Keratinocyte (primary cell): ENCODE measurements at regions not wholly inside any gene's neighbourhood (a gene's known extent, or its start where the extent isn't known, plus 50 kb on each side); places are given as distances from the start of the nearest gene placed in this dataset.

Experiments used
- DNase-seq: peaks from one replicate; pipeline ENCODE4 v3.0.0-alpha.2; 2011; ENCODE audit warnings: low read depth, missing footprints, low spot score
- FAIRE-seq: peaks from 2 replicates; lab custom pipeline; 2011; peaks lifted over from hg19 to GRCh38; lab: Jason Lieb, UNC
- H2AFZ ChIP-seq: 2 replicates; pipeline ENCODE4 v1.6.0; 2012; ENCODE audit warnings: low read length, control low read depth, inconsistent platforms; ENCODE audit not compliant: control insufficient read depth
- H3K27ac ChIP-seq: 2 replicates; pipeline ENCODE4 v1.5.1; 2011; ENCODE audit warnings: low read length; ENCODE audit not compliant: control insufficient read depth, insufficient read depth
- H3K27me3 ChIP-seq: 3 replicates; pipeline ENCODE4 v1.6.0; 2011; ENCODE audit warnings: low read length; ENCODE audit not compliant: control insufficient read depth, insufficient read depth; ENCODE audit errors: extremely low read depth
- H3K36me3 ChIP-seq, 2 experiments: 2 replicates in 1 of 2; 3 replicates in 1 of 2; pipeline ENCODE4 v1.5.1; 2011; ENCODE audit warnings: low read length in 2 of 2, mild to moderate bottlenecking in 1 of 2; ENCODE audit not compliant: control insufficient read depth in 2 of 2, insufficient read depth in 2 of 2; ENCODE audit errors: extremely low read depth in 1 of 2
- H3K4me1 ChIP-seq: 3 replicates; pipeline ENCODE4 v1.5.1; 2011; ENCODE audit warnings: low read length; ENCODE audit not compliant: control insufficient read depth, insufficient read depth; ENCODE audit errors: extremely low read depth
- H3K4me2 ChIP-seq: 3 replicates; pipeline ENCODE4 v1.6.0; 2011; ENCODE audit warnings: low read depth, low read length; ENCODE audit not compliant: control insufficient read depth, insufficient read depth; ENCODE audit errors: extremely low read depth
- H3K4me3 ChIP-seq, 3 experiments: fragments of 200-600 bp in 1 of 3; sonication (generic) in 1 of 3; 2 replicates in 2 of 3; 3 replicates in 1 of 3; pipeline ENCODE4 v1.5.1; 2011 to 2016; ENCODE audit warnings: low read length in 3 of 3, mild to moderate bottlenecking in 3 of 3, control low read depth in 2 of 3, inconsistent platforms in 1 of 3, low read depth in 1 of 3, mixed read lengths in 1 of 3, mixed run types in 1 of 3, moderate library complexity in 1 of 3; ENCODE audit not compliant: control insufficient read depth in 2 of 3, insufficient read depth in 2 of 3; ENCODE audit errors: extremely low read depth in 1 of 3
- H3K79me2 ChIP-seq: 2 replicates; pipeline ENCODE4 v1.6.0; 2012; ENCODE audit warnings: low read length; ENCODE audit not compliant: control insufficient read depth, insufficient read depth
- H3K9ac ChIP-seq: 3 replicates; pipeline ENCODE4 v1.6.0; 2011; ENCODE audit warnings: low read length; ENCODE audit not compliant: control insufficient read depth, insufficient read depth; ENCODE audit errors: extremely low read depth
- H3K9me1 ChIP-seq: 3 replicates; pipeline ENCODE4 v1.6.0; 2011; ENCODE audit warnings: low read length; ENCODE audit not compliant: control insufficient read depth, insufficient read depth; ENCODE audit errors: extremely low read depth
- H3K9me3 ChIP-seq: 2 replicates; pipeline ENCODE4 v1.5.1; 2012; ENCODE audit warnings: low read depth, low read length; ENCODE audit not compliant: control insufficient read depth
- H4K20me1 ChIP-seq: 3 replicates; pipeline ENCODE4 v1.6.0; 2011; ENCODE audit warnings: low read length; ENCODE audit not compliant: control insufficient read depth, insufficient read depth; ENCODE audit errors: extremely low read depth
- EZH2 ChIP-seq: IDR thresholded peaks from one replicate; pipeline ENCODE4 v1.6.1; 2012; ENCODE audit warnings: inconsistent platforms, mild to moderate bottlenecking, low read length, moderate library complexity
- dilution Hi-C: fragments of 300-500 bp; cut with MboI; formaldehyde crosslinking; loops from one replicate; pipeline ENCODE4 v1.7.0; 2020; ENCODE audit warnings: low sequenced_read_pairs; ENCODE audit not compliant: extremely low pct_ligation_motif_present
- TF ChIP-seq, protein P1 (sequence below), 3 experiments: IDR thresholded peaks in 1 of 3; conservative IDR thresholded peaks in 1 of 3; optimal IDR thresholded peaks in 1 of 3; 2 replicates in 2 of 3; 3 replicates in 1 of 3; pipeline versions ENCODE3 to v1.5.1; 2011; ENCODE audit warnings: low read length in 3 of 3, mild to moderate bottlenecking in 3 of 3, moderate library complexity in 2 of 3, control low read depth in 1 of 3, inconsistent platforms in 1 of 3; ENCODE audit not compliant: insufficient read depth in 2 of 3; ENCODE audit errors: extremely low read depth in 1 of 3

DNA sequence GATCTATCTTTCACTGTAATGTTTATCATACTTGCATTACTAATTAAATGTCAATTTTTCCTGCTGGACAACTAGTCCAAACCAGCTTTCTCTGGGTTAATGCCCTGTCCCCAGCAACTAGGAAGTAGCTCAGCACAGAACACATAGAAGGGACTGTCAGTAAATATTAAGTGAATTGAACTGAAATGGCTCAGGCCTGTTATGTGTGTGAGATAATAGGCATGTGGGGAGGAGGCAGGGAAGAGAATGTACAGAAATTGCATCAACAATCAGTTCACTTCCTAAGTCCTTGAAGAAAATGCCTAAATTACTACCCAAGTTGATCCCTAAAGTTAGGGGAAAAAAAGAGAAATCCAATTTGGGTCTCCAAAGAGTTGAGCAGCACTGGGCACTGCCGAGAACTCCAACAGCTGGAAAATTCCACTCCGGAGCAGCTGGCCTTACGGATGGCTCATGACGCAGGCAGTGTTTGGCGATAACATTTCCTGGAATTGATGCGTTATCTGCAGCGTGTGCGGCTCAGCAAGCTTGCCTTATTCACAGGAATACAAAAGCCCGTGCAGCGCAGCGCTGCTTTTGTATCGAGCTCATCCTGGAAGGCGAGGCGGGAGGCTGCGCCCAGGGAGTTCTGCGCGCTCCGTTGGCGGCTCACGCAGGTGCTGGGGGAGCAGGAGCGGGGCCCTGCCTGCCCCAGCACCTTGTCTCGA is 297.3 kb upstream of the LCORL start:
- H3K4me2 ChIP-seq = no peak overlapping the region
- H3K27ac ChIP-seq = no peak overlapping the region
- no peak overlapping the region for H3K9ac ChIP-seq
- H3K27me3 ChIP-seq = no peaks in the 10 kb centered on the region
- no peaks in the 10 kb centered on the region for H3K36me3 ChIP-seq
- FAIRE-seq (no peak), DNase-seq (no peak)
- H3K9me3 ChIP-seq = no peaks in the 10 kb centered on the region
- TF ChIP-seq EZH2 = no peak
- TF ChIP-seq, protein P1, sequence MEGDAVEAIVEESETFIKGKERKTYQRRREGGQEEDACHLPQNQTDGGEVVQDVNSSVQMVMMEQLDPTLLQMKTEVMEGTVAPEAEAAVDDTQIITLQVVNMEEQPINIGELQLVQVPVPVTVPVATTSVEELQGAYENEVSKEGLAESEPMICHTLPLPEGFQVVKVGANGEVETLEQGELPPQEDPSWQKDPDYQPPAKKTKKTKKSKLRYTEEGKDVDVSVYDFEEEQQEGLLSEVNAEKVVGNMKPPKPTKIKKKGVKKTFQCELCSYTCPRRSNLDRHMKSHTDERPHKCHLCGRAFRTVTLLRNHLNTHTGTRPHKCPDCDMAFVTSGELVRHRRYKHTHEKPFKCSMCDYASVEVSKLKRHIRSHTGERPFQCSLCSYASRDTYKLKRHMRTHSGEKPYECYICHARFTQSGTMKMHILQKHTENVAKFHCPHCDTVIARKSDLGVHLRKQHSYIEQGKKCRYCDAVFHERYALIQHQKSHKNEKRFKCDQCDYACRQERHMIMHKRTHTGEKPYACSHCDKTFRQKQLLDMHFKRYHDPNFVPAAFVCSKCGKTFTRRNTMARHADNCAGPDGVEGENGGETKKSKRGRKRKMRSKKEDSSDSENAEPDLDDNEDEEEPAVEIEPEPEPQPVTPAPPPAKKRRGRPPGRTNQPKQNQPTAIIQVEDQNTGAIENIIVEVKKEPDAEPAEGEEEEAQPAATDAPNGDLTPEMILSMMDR (optimal IDR thresholded peaks at IDR 0.05 in 1 of 3, IDR thresholded peaks at IDR 0.05 in 1 of 3, conservative IDR thresholded peaks at IDR 0.05 in 1 of 3; ENCODE audit: extremely low read depth in 1 of 3, insufficient read depth in 2 of 3, low read length in 3 of 3) = no peak
- no peaks in the 10 kb centered on the region for H3K9me1 ChIP-seq
- H3K4me1 ChIP-seq = no peaks in the 10 kb centered on the region
- no peaks in the 10 kb centered on the region for H4K20me1 ChIP-seq
- dilution Hi-C loops = no loop called here
- no peaks in the 10 kb centered on the region for H3K79me2 ChIP-seq
- no peak overlapping the region for H2AFZ ChIP-seq
- H3K4me3 ChIP-seq = no peak overlapping the region

DNA sequence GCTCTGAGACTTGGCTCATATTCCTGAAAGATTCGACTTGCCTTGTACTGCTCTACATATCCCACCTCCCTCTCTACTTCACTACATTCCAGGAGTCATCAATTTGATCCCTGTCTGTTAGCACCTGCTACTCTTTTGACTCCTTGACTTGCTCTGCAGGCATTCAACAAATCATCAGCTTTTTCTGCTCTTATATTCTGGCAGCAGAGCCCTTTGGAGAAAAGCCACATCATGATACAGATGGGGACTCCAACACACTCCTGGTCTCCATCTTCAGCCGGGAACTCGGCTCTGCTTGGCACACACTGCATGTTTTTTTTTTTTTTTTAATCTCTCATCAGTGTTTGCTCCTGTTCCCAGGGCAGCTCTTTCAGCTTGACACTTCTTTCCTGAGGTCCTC is 293.2 kb upstream of the LCORL start:
- no peaks in the 10 kb centered on the region for H3K9me3 ChIP-seq
- H3K9me1 ChIP-seq = no peaks in the 10 kb centered on the region
- no peaks in the 10 kb centered on the region for H3K27me3 ChIP-seq
- FAIRE-seq (no peak), DNase-seq (no peak)
- no peaks in the 10 kb centered on the region for H4K20me1 ChIP-seq
- no peaks in the 10 kb centered on the region for H3K36me3 ChIP-seq
- no peaks in the 10 kb centered on the region for H3K4me1 ChIP-seq
- H3K4me2 ChIP-seq = no peak overlapping the region
- H3K79me2 ChIP-seq = no peaks in the 10 kb centered on the region
- no peak overlapping the region for H2AFZ ChIP-seq
- no peak overlapping the region for H3K9ac ChIP-seq
- TF ChIP-seq, protein P1 (optimal IDR thresholded peaks at IDR 0.05 in 1 of 3, IDR thresholded peaks at IDR 0.05 in 1 of 3, conservative IDR thresholded peaks at IDR 0.05 in 1 of 3; ENCODE audit: extremely low read depth in 1 of 3, insufficient read depth in 2 of 3, low read length in 3 of 3) = no peak
- TF ChIP-seq EZH2 = no peak
- dilution Hi-C loops = no loop called here
- H3K27ac ChIP-seq = no peak overlapping the region
- H3K4me3 ChIP-seq = no peak overlapping the region
